Stimulated activated CD4-positive, alpha-beta T cell treated with anti-CD3 and anti-CD28 coated beads, Interleukin-2, amount 100 ng/mL, for 24 hours (primary cell): ENCODE measurements at regions not wholly inside any gene's neighbourhood (a gene's known extent, or its start where the extent isn't known, plus 50 kb on each side); places are given as distances from the start of the nearest gene placed in this dataset.
"Not testable (repeated sequence)": the region's sequence is repeated elsewhere in the genome, so short reads cannot be mapped to it uniquely, and the experiment has no call there.

Experiments
- DNase-seq, 2 donors: peaks; one replicate each; pipeline ENCODE4 v3.0.0-alpha.2; 2020

- no peak for DNase-seq
These were observed 469.5 kb upstream of the PIK3R1 start for GRCh38 chr5:67746103-67746502.

- DNase-seq: no peak
These were observed 482.6 kb upstream of the PIK3R1 start for GRCh38 chr5:67732921-67733320.

GRCh38 chr5:67732471-67732870 is 483.1 kb upstream of the PIK3R1 start:
- no peak for DNase-seq

- DNase-seq: no peak
These were observed 483.7 kb upstream of the PIK3R1 start for GRCh38 chr5:67731886-67732285.

- DNase-seq: no peak
These were observed 484.6 kb upstream of the PIK3R1 start for GRCh38 chr5:67730917-67731474.

GRCh38 chr5:67728326-67728890 is 487.1 kb upstream of the PIK3R1 start:
- DNase-seq: no peak

- DNase-seq: no peak
These were observed 490.0 kb upstream of the PIK3R1 start for GRCh38 chr5:67725604-67726003.

- no peak for DNase-seq
These were observed 491.0 kb upstream of the PIK3R1 start for GRCh38 chr5:67724412-67725135.

GRCh38 chr5:67723873-67724272 is 491.7 kb upstream of the PIK3R1 start:
- DNase-seq: no peak

- DNase-seq: not testable (repeated sequence)
These were observed 493.0 kb upstream of the PIK3R1 start for GRCh38 chr5:67722582-67722981.

GRCh38 chr5:67720162-67720772 is 495.3 kb upstream of the PIK3R1 start:
- DNase-seq: no peak

- no peak for DNase-seq
These were observed 505.4 kb upstream of the CD180 start for GRCh38 chr5:67702008-67702407.

- no peak for DNase-seq
These were observed 503.0 kb upstream of the CD180 start for GRCh38 chr5:67699560-67699959.

GRCh38 chr5:67696446-67696845 is 499.8 kb upstream of the CD180 start:
- no peak for DNase-seq

- no peak for DNase-seq
These were observed 498.8 kb upstream of the CD180 start for GRCh38 chr5:67695369-67695768.

- no peak for DNase-seq
These were observed 498.2 kb upstream of the CD180 start for GRCh38 chr5:67694810-67695191.

GRCh38 chr5:67693956-67694809 is 497.6 kb upstream of the CD180 start:
- no peak for DNase-seq

- DNase-seq: no peak
These were observed 490.1 kb upstream of the CD180 start for GRCh38 chr5:67686746-67687145.

- DNase-seq: no peak
These were observed 485.1 kb upstream of the CD180 start for GRCh38 chr5:67681703-67682102.

GRCh38 chr5:67680099-67680498 is 483.5 kb upstream of the CD180 start:
- no peak for DNase-seq

- DNase-seq: no peak
These were observed 482.7 kb upstream of the CD180 start for GRCh38 chr5:67679184-67679841.

- DNase-seq: no peak
These were observed 482.0 kb upstream of the CD180 start for GRCh38 chr5:67678594-67678993.
